H1 (cell line): ENCODE measurements at regions not wholly inside any gene's neighbourhood (a gene's known extent, or its start where the extent isn't known, plus 50 kb on each side); places are given as distances from the start of the nearest gene placed in this dataset.

Source experiments
- CTCF ChIA-PET: fragments of 300-600 bp; sonication (Branson Sonifier 250); formaldehyde crosslinking; loops from one replicate; lab custom pipeline; 2021; ENCODE audit not compliant: partially characterized antibody; lab: Charles Lee
- POLR2A ChIA-PET: fragments of 300-600 bp; sonication (Branson Sonifier 250); formaldehyde crosslinking; loops from one replicate; lab custom pipeline; 2021; ENCODE audit warnings: inconsistent platforms; ENCODE audit not compliant: partially characterized antibody; lab: Charles Lee
- DNase-seq, 2 experiments: peaks; one replicate each; pipeline versions ENCODE4 v3.0.0 to v3.0.0-alpha.2; 2010 to 2022; ENCODE audit warnings: low spot score in 2 of 2, low read depth in 1 of 2, mixed read lengths in 1 of 2
- FAIRE-seq: peaks from 2 replicates; lab custom pipeline; 2011; peaks lifted over from hg19 to GRCh38; lab: Jason Lieb, UNC
- H2AFZ ChIP-seq: 2 replicates; pipeline ENCODE4 v1.8.1; 2012; ENCODE audit warnings: low read length, inconsistent platforms
- H2AK5ac ChIP-seq: 2 replicates; pipeline ENCODE4 v1.6.1; 2013; ENCODE audit warnings: low read depth, low read length
- H2BK120ac ChIP-seq: replicated peaks from 2 replicates; pipeline ENCODE3; 2013; ENCODE audit warnings: low read depth, low read length, inconsistent platforms
- H2BK12ac ChIP-seq: 2 replicates; pipeline ENCODE4 v1.6.1; 2013; ENCODE audit warnings: low read depth, low read length
- H2BK15ac ChIP-seq: 2 replicates; pipeline ENCODE4 v1.6.1; 2013; ENCODE audit warnings: low read length
- H2BK20ac ChIP-seq: 2 replicates; pipeline ENCODE4 v1.6.1; 2013; ENCODE audit warnings: low read length
- H2BK5ac ChIP-seq: 2 replicates; pipeline ENCODE4 v1.6.1; 2013; ENCODE audit warnings: low read depth, low read length
- H3K14ac ChIP-seq: 2 replicates; pipeline ENCODE4 v1.6.1; 2013; ENCODE audit warnings: inconsistent platforms; ENCODE audit not compliant: insufficient read length
- H3K18ac ChIP-seq: 2 replicates; pipeline ENCODE4 v1.6.1; 2013; ENCODE audit warnings: low read length; ENCODE audit errors: extremely low read depth
- H3K23ac ChIP-seq: 2 replicates; pipeline ENCODE4 v1.6.1; 2013; ENCODE audit warnings: inconsistent platforms; ENCODE audit not compliant: insufficient read length
- H3K23me2 ChIP-seq: 2 replicates; pipeline ENCODE4 v1.6.1; 2013; ENCODE audit warnings: low read depth, low read length
- H3K27ac ChIP-seq: 2 replicates; pipeline ENCODE4 v1.6.1; 2011; ENCODE audit warnings: low read depth, low read length, inconsistent platforms
- H3K27me3 ChIP-seq, 4 experiments: replicated peaks in 1 of 4; 1 replicate in 1 of 4; 2 replicates in 3 of 4; pipeline versions ENCODE4 v1.6.1 to v1.8.1; 2011 to 2013; ENCODE audit warnings: low read length in 3 of 4, mild to moderate bottlenecking in 3 of 4, inconsistent platforms in 2 of 4, mixed read lengths in 2 of 4, moderate library complexity in 1 of 4; ENCODE audit not compliant: control insufficient read depth in 3 of 4, insufficient read depth in 3 of 4; ENCODE audit errors: extremely low read depth in 1 of 4
- H3K36me3 ChIP-seq, 4 experiments: 2 replicates each; pipeline versions ENCODE4 v1.6.1 to v1.8.1; 2011 to 2013; ENCODE audit warnings: mild to moderate bottlenecking in 4 of 4, low read length in 3 of 4, moderate library complexity in 2 of 4, control low read depth in 1 of 4, inconsistent platforms in 1 of 4; ENCODE audit not compliant: insufficient read depth in 4 of 4, control insufficient read depth in 2 of 4
- H3K4ac ChIP-seq: replicated peaks from 2 replicates; pipeline ENCODE3; 2013; ENCODE audit warnings: low read length, low read depth, mixed read lengths, inconsistent platforms; ENCODE audit not compliant: insufficient read length
- H3K4me1 ChIP-seq, 4 experiments: replicated peaks in 1 of 4; 1 replicate in 1 of 4; 2 replicates in 3 of 4; pipeline versions ENCODE4 v1.6.1 to v1.8.1; 2011 to 2013; ENCODE audit warnings: low read length in 3 of 4, inconsistent platforms in 2 of 4, mixed read lengths in 1 of 4; ENCODE audit not compliant: insufficient read depth in 4 of 4, control insufficient read depth in 3 of 4
- H3K4me2 ChIP-seq, 2 experiments: 2 replicates each; pipeline versions ENCODE4 v1.6.1 to v1.8.1; 2011 to 2013; ENCODE audit warnings: low read depth in 2 of 2, low read length in 2 of 2, control low read depth in 1 of 2, inconsistent platforms in 1 of 2, mild to moderate bottlenecking in 1 of 2; ENCODE audit not compliant: insufficient read depth in 1 of 2
- H3K4me3 ChIP-seq, 4 experiments: fragments of 200-600, 300-600 bp in 1 of 4; sonication (generic), shearing (Covaris generic), sonication (Bioruptor Twin) in 1 of 4; 2 replicates each; pipeline versions ENCODE4 v1.5.1 to v1.8.1; 2011 to 2016; ENCODE audit warnings: low read length in 4 of 4, low read depth in 3 of 4, control low read depth in 2 of 4, inconsistent platforms in 2 of 4, mild to moderate bottlenecking in 2 of 4, mixed read lengths in 1 of 4, moderate library complexity in 1 of 4; ENCODE audit not compliant: insufficient read depth in 2 of 4; ENCODE audit errors: extremely low read depth in 1 of 4
- H3K56ac ChIP-seq: replicated peaks from 2 replicates; pipeline ENCODE3; 2013; ENCODE audit warnings: low read depth, mild to moderate bottlenecking, mixed read lengths, low read length, inconsistent platforms; ENCODE audit not compliant: insufficient read length
- H3K79me1 ChIP-seq: 2 replicates; pipeline ENCODE4 v1.6.1; 2013; ENCODE audit warnings: low read depth, low read length, control low read depth
- H3K79me2 ChIP-seq, 2 experiments: 2 replicates each; pipeline versions ENCODE4 v1.6.1 to v1.8.1; 2012 to 2013; ENCODE audit warnings: low read length in 2 of 2, mild to moderate bottlenecking in 2 of 2, inconsistent platforms in 1 of 2; ENCODE audit not compliant: insufficient read depth in 2 of 2, control insufficient read depth in 1 of 2
- H3K9ac ChIP-seq, 4 experiments: replicated peaks in 1 of 4; 1 replicate in 1 of 4; 2 replicates in 3 of 4; pipeline versions ENCODE4 v1.6.1 to v1.8.1; 2011 to 2013; ENCODE audit warnings: low read depth in 3 of 4, low read length in 3 of 4, control low read depth in 2 of 4, mild to moderate bottlenecking in 2 of 4, moderate library complexity in 2 of 4, inconsistent platforms in 1 of 4; ENCODE audit errors: extremely low read depth in 1 of 4
- H3K9me3 ChIP-seq, 2 experiments: 2 replicates each; pipeline versions ENCODE4 v1.6.1 to v1.8.1; 2012 to 2013; ENCODE audit warnings: mild to moderate bottlenecking in 2 of 2, moderate library complexity in 2 of 2, control low read depth in 1 of 2, inconsistent platforms in 1 of 2, low read depth in 1 of 2, low read length in 1 of 2, mixed read lengths in 1 of 2; ENCODE audit not compliant: insufficient read depth in 2 of 2
- H4K20me1 ChIP-seq, 2 experiments: replicated peaks in 1 of 2; 2 replicates each; pipeline versions ENCODE3 to v1.8.1; 2011 to 2013; ENCODE audit warnings: inconsistent platforms in 2 of 2, low read length in 2 of 2, mild to moderate bottlenecking in 1 of 2; ENCODE audit not compliant: insufficient read depth in 2 of 2, control insufficient read depth in 1 of 2
- H4K5ac ChIP-seq: 2 replicates; pipeline ENCODE4 v1.6.1; 2013; ENCODE audit warnings: low read length, low read depth, mixed read lengths, inconsistent platforms; ENCODE audit not compliant: insufficient read length
- H4K8ac ChIP-seq: 2 replicates; pipeline ENCODE4 v1.8.0; 2013; ENCODE audit warnings: mild to moderate bottlenecking, moderate library complexity, low read length, inconsistent platforms; ENCODE audit not compliant: insufficient read depth; ENCODE audit errors: extremely low read depth
- H4K91ac ChIP-seq: replicated peaks from 2 replicates; pipeline ENCODE3; 2013; ENCODE audit warnings: low read length, mixed read lengths, inconsistent platforms; ENCODE audit not compliant: insufficient read length
- CHD1 ChIP-seq: IDR thresholded peaks from 2 replicates; pipeline ENCODE4 v1.6.1; 2012; ENCODE audit warnings: low read depth, low read length, improper control_type of control experiment
- CHD2 ChIP-seq: IDR thresholded peaks from 2 replicates; pipeline ENCODE4 v1.6.1; 2012; ENCODE audit warnings: low read length, improper control_type of control experiment
- FOSL1 ChIP-seq: IDR thresholded peaks from 2 replicates; pipeline ENCODE4 v1.6.1; 2011; ENCODE audit warnings: mild to moderate bottlenecking, low read depth, low read length, moderate library complexity; ENCODE audit not compliant: insufficient read depth
- GABPA ChIP-seq: IDR thresholded peaks from 2 replicates; pipeline ENCODE4 v1.6.1; 2011; ENCODE audit warnings: mild to moderate bottlenecking, low read length, moderate library complexity, borderline replicate concordance; ENCODE audit not compliant: insufficient read depth
- HDAC6 ChIP-seq: IDR thresholded peaks from one replicate; pipeline ENCODE4 v1.7.1; 2012; ENCODE audit warnings: low read depth, mild to moderate bottlenecking, inconsistent platforms, low read length, moderate library complexity
- KDM1A ChIP-seq: fragments of 200-600, 300-600 bp; sonication (generic); IDR thresholded peaks from 2 replicates; pipeline ENCODE4 v1.7.1; 2016; ENCODE audit warnings: mild to moderate bottlenecking, low read length, borderline replicate concordance
- MAFK ChIP-seq: IDR thresholded peaks from 2 replicates; pipeline ENCODE4 v1.6.1; 2012; ENCODE audit warnings: low read depth, mild to moderate bottlenecking, improper control_type of control experiment, low read length
- NRF1 ChIP-seq: IDR thresholded peaks from 2 replicates; pipeline ENCODE4 v1.6.1; 2011; ENCODE audit warnings: mild to moderate bottlenecking, low read depth, low read length, improper control_type of control experiment
- RFX5 ChIP-seq: IDR thresholded peaks from 2 replicates; pipeline ENCODE4 v1.6.1; 2011; ENCODE audit warnings: low read depth, low read length, improper control_type of control experiment, borderline replicate concordance
- SIN3A ChIP-seq, 2 experiments: IDR thresholded peaks in 1 of 2; conservative IDR thresholded peaks in 1 of 2; 2 replicates each; pipeline ENCODE4 v1.6.1; 2011 to 2012; ENCODE audit warnings: low read length in 2 of 2, improper control_type of control experiment in 1 of 2, low read depth in 1 of 2, mild to moderate bottlenecking in 1 of 2
- SP4 ChIP-seq: IDR thresholded peaks from 2 replicates; pipeline ENCODE4 v1.6.1; 2012; ENCODE audit warnings: low read length, inconsistent platforms
- TAF7 ChIP-seq: optimal IDR thresholded peaks from 2 replicates; pipeline ENCODE3; 2011; ENCODE audit warnings: low read depth, mild to moderate bottlenecking, inconsistent platforms, low read length, moderate library complexity, borderline replicate concordance
- WGBS, 2 experiments: shearing (Covaris generic) in 1 of 2; methylation state at CpG; one replicate each; pipeline versions ENCODE4 v1.1.6 to v1.1.7; 2013 to 2015; ENCODE audit warnings: low lambda C conversion rate in 2 of 2, mixed read lengths in 2 of 2, inconsistent platforms in 1 of 2, low coverage in 1 of 2, missing lambda C conversion rate in 1 of 2; ENCODE audit not compliant: insufficient replicate concordance in 2 of 2, insufficient coverage in 1 of 2, insufficient read length in 1 of 2; ENCODE audit errors: extremely low coverage in 1 of 2, missing lambda C conversion rate in 1 of 2; 5-methylcytosine and 5-hydroxymethylcytosine counted together
- TF ChIP-seq, protein P1 (sequence below): IDR thresholded peaks from 2 replicates; pipeline ENCODE4 v1.6.1; 2011; ENCODE audit warnings: low read depth, mild to moderate bottlenecking, low read length; ENCODE audit not compliant: insufficient read depth

DNA sequence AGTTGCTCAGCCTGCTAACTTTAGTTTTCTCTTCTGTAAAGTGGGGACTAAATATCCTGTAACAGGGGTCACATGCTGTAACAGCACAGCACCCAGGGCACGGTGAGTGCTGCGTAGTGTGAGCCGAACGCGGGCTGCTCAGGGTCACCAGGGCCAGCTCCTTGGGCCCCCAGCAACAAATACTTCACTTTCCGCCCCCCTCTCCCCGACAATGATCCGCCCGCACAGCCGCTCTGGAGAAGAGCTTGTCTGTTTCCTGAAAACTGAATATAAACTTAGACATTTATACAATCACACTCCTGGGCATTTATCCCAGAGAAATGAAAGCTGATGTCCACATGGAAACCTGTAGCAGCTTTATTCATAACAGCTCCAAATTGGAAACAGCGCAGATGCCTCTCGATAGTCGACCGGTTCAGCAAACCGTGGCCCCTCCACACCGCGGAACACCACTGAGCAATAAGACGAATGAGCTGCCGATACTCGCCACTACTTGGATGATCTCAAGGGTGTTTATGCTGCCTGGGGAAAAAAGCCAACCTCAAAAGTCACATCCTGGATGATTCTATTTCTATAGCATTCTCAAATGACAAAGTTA, 267.2 kb downstream of the PARN start:
- no peak overlapping the region for H3K27ac ChIP-seq
- no peak overlapping the region for H3K14ac ChIP-seq
- H3K4ac ChIP-seq: no peak overlapping the region
- H2BK15ac ChIP-seq: 0 out of 2 replicates have a peak overlapping the region, but pooled peaks have one; percentile 31
- H3K79me2 ChIP-seq: no peaks in the 10 kb centered on the region
- H3K27me3 ChIP-seq: no peaks in the 10 kb centered on the region
- H2BK5ac ChIP-seq: no peak overlapping the region
- no peaks in the 10 kb centered on the region for H3K79me1 ChIP-seq
- H3K4me3 ChIP-seq: no peak overlapping the region
- no peaks in the 10 kb centered on the region for H3K23me2 ChIP-seq
- no peaks in the 10 kb centered on the region for H3K36me3 ChIP-seq
- H3K4me2 ChIP-seq: no peak overlapping the region
- no peak overlapping the region for H3K23ac ChIP-seq
- H2AFZ ChIP-seq: no peak overlapping the region
- H3K9me3 ChIP-seq: no peaks in the 10 kb centered on the region
- no peak overlapping the region for H2AK5ac ChIP-seq
- no peak overlapping the region for H3K9ac ChIP-seq
- ChIA-PET CTCF (interaction anchor here (0.6 to 1.3 kb wide), 5 partner anchors 13 to 154 kb away, joined by 3 to 4 read pairs (median 3); no protein-coding TSS in a partner anchor), POLR2A (no interaction called here)
- WGBS, 2 experiments: 95% methylated on average over 20 of the region's 20 CpGs; no CpG with 5 or more reads in 1 of the 2 experiments
- no peak overlapping the region for H3K18ac ChIP-seq
- H2BK20ac ChIP-seq: no peak overlapping the region
- no peak for FAIRE-seq
- no peaks in the 10 kb centered on the region for H4K20me1 ChIP-seq
- H4K8ac ChIP-seq: no peak overlapping the region
- H3K56ac ChIP-seq: no peak overlapping the region
- H4K91ac ChIP-seq: no peak overlapping the region
- H2BK12ac ChIP-seq: no peak overlapping the region
- peaks cover 0 to 2% (median 0%) of the 10 kb centered on the region in 4 experiments; a peak in 1 of 7 replicates for H3K4me1 ChIP-seq
- DNase-seq: no peak
- no peak overlapping the region for H2BK120ac ChIP-seq
- H4K5ac ChIP-seq: no peak overlapping the region
- TF ChIP-seq HDAC6 (no peak), SP4 (no peak), TAF7 (no peak), NRF1 (no peak), KDM1A (no peak), CHD1 (no peak), SIN3A (conservative IDR thresholded peaks at IDR 0.05 in 1 of 2, IDR thresholded peaks at IDR 0.05 in 1 of 2; ENCODE audit: low read depth in 1 of 2, low read length in 2 of 2) (no peak), RFX5 (no peak), CHD2 (no peak), GABPA (no peak), MAFK (no peak), FOSL1 (no peak)
- TF ChIP-seq, protein P1, sequence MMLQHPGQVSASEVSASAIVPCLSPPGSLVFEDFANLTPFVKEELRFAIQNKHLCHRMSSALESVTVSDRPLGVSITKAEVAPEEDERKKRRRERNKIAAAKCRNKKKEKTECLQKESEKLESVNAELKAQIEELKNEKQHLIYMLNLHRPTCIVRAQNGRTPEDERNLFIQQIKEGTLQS: no peak
